Progenitor cell of endocrine pancreas (in vitro differentiated cells): ENCODE measurements at regions not wholly inside any gene's neighbourhood (a gene's known extent, or its start where the extent isn't known, plus 50 kb on each side); places are given as distances from the start of the nearest gene placed in this dataset.
"Not testable (repeated sequence)": the region's sequence is repeated elsewhere in the genome, so short reads cannot be mapped to it uniquely, and the experiment has no call there.

ENCODE experiments used
- DNase-seq: peaks from one replicate; pipeline ENCODE4 v3.0.0; 2021; ENCODE audit warnings: low spot score; ENCODE audit not compliant: unreplicated experiment
- H3K27ac Mint-ChIP-seq: 2 replicates; pipeline ENCODE4 v1.8.0; 2021; ENCODE audit warnings: mild to moderate bottlenecking, moderate library complexity, mixed read lengths
- H3K27me3 Mint-ChIP-seq: 2 replicates; pipeline ENCODE4 v1.8.0; 2021; ENCODE audit warnings: mixed read lengths
- H3K36me3 Mint-ChIP-seq: 2 replicates; pipeline ENCODE4 v1.8.0; 2022; ENCODE audit warnings: mixed read lengths; ENCODE audit not compliant: insufficient read depth
- H3K4me1 Mint-ChIP-seq: 2 replicates; pipeline ENCODE4 v1.8.0; 2021; ENCODE audit warnings: low read depth, mixed read lengths
- H3K4me3 Mint-ChIP-seq: 2 replicates; pipeline ENCODE4 v1.8.0; 2021; ENCODE audit warnings: low read depth, mild to moderate bottlenecking, moderate library complexity, mixed read lengths
- H3K9me3 Mint-ChIP-seq: 2 replicates; pipeline ENCODE4 v1.8.0; 2021; ENCODE audit warnings: low read depth, mixed read lengths
- CTCF ChIP-seq: fragments of 200-600 bp; sonication (generic); IDR thresholded peaks from one replicate; pipeline ENCODE4 v1.5.0; 2021; ENCODE audit warnings: antibody characterized with exemption, mild to moderate bottlenecking; ENCODE audit not compliant: unreplicated experiment

GRCh38 chr20:23294671-23295070 lies 55.9 kb upstream of the NXT1 start:
- Mint-ChIP-seq H3K9me3 (no peaks in the 10 kb centered on the region), H3K4me1 (peaks cover 18% of the 10 kb centered on the region), H3K36me3 (no peaks in the 10 kb centered on the region), H3K27ac (no peak overlapping the region), H3K4me3 (no peak overlapping the region), H3K27me3 (peaks cover 44% of the 10 kb centered on the region)
- DNase-seq, result no peak
- no peak for TF ChIP-seq CTCF

GRCh38 chr20:23294166-23294565 lies 56.4 kb upstream of the NXT1 start:
- Mint-ChIP-seq H3K4me1 (peaks cover 18% of the 10 kb centered on the region), H3K4me3 (no peak overlapping the region), H3K27ac (no peak overlapping the region), H3K9me3 (no peaks in the 10 kb centered on the region), H3K36me3 (no peaks in the 10 kb centered on the region), H3K27me3 (peaks cover 48% of the 10 kb centered on the region)
- no peak for TF ChIP-seq CTCF
- no peak for DNase-seq

GRCh38 chr20:23293689-23294088 lies 56.9 kb upstream of the NXT1 start:
- Mint-ChIP-seq H3K36me3 (no peaks in the 10 kb centered on the region), H3K27me3 (peaks cover 50% of the 10 kb centered on the region), H3K27ac (no peak overlapping the region), H3K4me3 (no peak overlapping the region), H3K9me3 (no peaks in the 10 kb centered on the region), H3K4me1 (peaks cover 21% of the 10 kb centered on the region)
- TF ChIP-seq CTCF, result no peak
- DNase-seq, result no peak

- H3K27me3 Mint-ChIP-seq, result peaks cover 49% of the 10 kb centered on the region
- H3K27ac Mint-ChIP-seq, H3K4me3 Mint-ChIP-seq, H3K36me3 Mint-ChIP-seq, DNase-seq, H3K9me3 Mint-ChIP-seq: not testable (repeated sequence)
- H3K4me1 Mint-ChIP-seq, result peaks cover 32% of the 10 kb centered on the region
Observed at GRCh38 chr20:23292311-23292710, 58.3 kb upstream of the NXT1 start.

- no peak for TF ChIP-seq CTCF
- Mint-ChIP-seq H3K4me1 (peaks cover 31% of the 10 kb centered on the region), H3K4me3 (no peak overlapping the region), H3K9me3 (no peaks in the 10 kb centered on the region), H3K36me3 (no peaks in the 10 kb centered on the region), H3K27ac (no peak overlapping the region), H3K27me3 (peaks cover 46% of the 10 kb centered on the region)
- no peak for DNase-seq
Observed at GRCh38 chr20:23291575-23292240, 58.9 kb upstream of the NXT1 start.
